ENCODE measurements at regions not wholly inside any gene's neighbourhood (a gene's known extent, or its start where the extent isn't known, plus 50 kb on each side); places are given as distances from the start of the nearest gene placed in this dataset.
"Not testable (repeated sequence)": the region's sequence is repeated elsewhere in the genome, so short reads cannot be mapped to it uniquely, and the experiment has no call there.

GRCh38 chrX:115840729-115841409 lies 279.9 kb downstream of the PLS3 start:
- not testable (repeated sequence) for H3K27me3 ChIP-seq (ENCODE audit: insufficient read depth, poor library complexity, severe bottlenecking); H3K4me3 ChIP-seq (replicated peaks; ENCODE audit: insufficient read depth, low read length); H3K27ac ChIP-seq (replicated peaks); DNase-seq (ENCODE audit: low read depth in 1 of 2, low spot score in 1 of 2)

GRCh38 chrX:115850986-115851385 lies 290.0 kb downstream of the PLS3 start:
- not testable (repeated sequence) for DNase-seq (ENCODE audit: low read depth in 1 of 2, low spot score in 1 of 2); H3K4me3 ChIP-seq (replicated peaks; ENCODE audit: insufficient read depth, low read length); H3K27ac ChIP-seq (replicated peaks); H3K27me3 ChIP-seq (ENCODE audit: insufficient read depth, poor library complexity, severe bottlenecking)

DNA sequence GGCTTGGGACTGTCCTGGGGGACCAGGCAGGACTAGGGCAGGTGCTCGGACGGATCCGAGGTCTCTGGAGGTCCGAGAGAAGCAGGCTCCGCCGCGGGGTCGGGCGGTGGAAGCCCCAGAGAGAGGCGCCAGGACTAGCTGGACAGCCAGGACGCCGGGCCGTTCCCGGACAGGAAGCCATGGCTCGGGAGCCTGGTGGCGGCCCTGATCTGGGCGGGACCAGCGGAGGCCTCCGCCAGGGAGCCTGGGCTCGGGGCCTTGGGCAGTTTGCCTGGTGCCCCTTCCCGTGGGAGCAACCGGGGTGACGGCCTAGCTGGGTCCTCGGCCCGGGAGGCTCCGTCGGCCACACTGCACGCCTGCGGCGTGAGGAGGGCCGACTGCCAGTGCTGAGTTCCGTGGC lies 292.3 kb downstream of the PLS3 start:
- not testable (repeated sequence) for DNase-seq (ENCODE audit: low read depth in 1 of 2, low spot score in 1 of 2); H3K27me3 ChIP-seq (ENCODE audit: insufficient read depth, poor library complexity, severe bottlenecking); H3K4me3 ChIP-seq (replicated peaks; ENCODE audit: insufficient read depth, low read length); H3K27ac ChIP-seq (replicated peaks)

DNA sequence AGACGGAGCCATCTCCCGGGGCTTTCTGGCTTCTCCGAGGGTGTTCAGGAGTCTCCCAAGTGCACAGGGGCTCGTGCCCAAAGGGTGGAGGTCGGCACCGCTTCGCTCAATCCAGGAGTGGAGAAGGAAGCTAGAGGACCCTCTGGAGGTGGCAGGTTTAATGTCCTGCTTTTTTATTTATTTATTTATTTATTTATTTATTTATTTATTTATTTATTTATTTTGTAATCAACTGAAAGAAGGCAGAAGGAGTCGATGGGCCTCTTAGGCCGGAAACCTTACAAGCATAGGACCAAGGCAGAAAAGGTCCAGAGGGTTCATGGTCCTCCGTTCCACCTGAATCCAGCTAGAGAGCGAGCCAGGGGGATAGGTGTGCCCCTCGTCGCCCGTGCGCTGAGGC lies 289.4 kb upstream of the AGTR2 start:
- not testable (repeated sequence) for H3K27ac ChIP-seq (replicated peaks); H3K4me3 ChIP-seq (replicated peaks; ENCODE audit: insufficient read depth, low read length); H3K27me3 ChIP-seq (ENCODE audit: insufficient read depth, poor library complexity, severe bottlenecking); DNase-seq (ENCODE audit: low read depth in 1 of 2, low spot score in 1 of 2)

DNA sequence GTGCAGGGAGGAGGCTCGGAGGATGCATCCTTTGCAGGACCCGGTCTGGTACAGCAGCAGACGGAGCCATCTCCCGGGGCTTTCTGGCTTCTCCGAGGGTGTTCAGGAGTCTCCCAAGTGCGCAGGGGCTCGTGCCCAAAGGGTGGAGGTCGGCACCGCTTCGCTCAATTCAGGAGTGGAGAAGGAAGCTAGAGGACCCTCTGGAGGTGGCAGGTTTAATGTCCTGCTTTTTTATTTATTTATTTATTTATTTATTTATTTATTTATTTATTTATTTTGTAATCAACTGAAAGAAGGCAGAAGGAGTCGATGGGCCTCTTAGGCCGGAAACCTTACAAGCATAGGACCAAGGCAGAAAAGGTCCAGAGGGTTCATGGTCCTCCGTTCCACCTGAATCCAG lies 286.4 kb upstream of the AGTR2 start:
- not testable (repeated sequence) for H3K4me3 ChIP-seq (replicated peaks; ENCODE audit: insufficient read depth, low read length); H3K27ac ChIP-seq (replicated peaks); H3K27me3 ChIP-seq (ENCODE audit: insufficient read depth, poor library complexity, severe bottlenecking); DNase-seq (ENCODE audit: low read depth in 1 of 2, low spot score in 1 of 2)

DNA sequence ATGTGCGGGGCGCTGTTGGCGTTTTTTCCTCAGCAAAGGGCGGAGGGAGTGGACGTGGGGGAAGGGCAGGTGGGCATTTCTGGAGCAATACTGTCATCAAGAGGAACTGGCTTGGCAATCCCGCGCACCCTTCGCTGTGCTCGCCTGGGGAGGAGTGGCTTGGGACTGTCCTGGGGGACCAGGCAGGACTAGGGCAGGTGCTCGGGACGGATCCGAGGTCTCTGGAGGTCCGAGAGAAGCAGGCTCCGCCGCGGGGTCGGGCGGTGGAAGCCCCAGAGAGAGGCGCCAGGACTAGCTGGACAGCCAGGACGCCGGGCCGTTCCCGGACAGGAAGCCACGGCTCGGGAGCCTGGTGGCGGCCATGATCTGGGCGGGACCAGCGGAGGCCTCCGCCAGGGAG lies 282.5 kb upstream of the AGTR2 start:
- H3K27me3 ChIP-seq (ENCODE audit: insufficient read depth, poor library complexity, severe bottlenecking); H3K4me3 ChIP-seq (replicated peaks; ENCODE audit: insufficient read depth, low read length): not testable (repeated sequence)
- H3K27ac ChIP-seq (replicated peaks) = peak overlapping the region; percentile 93
- DNase-seq (ENCODE audit: low read depth in 1 of 2, low spot score in 1 of 2) = peak in 1 of 2 experiments; percentile 79

DNA sequence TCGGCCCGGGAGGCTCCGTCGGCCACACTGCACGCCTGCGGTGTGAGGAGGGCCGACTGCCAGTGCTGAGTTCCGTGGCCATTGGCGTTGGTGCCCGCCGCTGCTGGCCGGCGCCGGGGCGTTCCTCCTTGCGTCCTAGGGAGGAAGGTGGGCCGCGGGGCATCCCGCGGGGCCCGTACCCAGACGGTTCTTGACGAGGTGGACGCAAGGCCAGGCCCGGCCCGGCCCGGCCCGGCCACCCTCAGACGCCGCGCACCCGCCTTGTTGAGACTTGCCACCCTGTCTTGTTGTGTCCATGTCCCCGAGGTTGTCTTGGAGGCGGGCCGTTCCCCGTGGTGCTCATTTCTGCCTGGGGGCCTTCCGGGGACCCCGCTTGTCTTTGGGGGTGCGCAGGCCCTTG lies 282.0 kb upstream of the AGTR2 start:
- not testable (repeated sequence) for H3K27ac ChIP-seq (replicated peaks); H3K27me3 ChIP-seq (ENCODE audit: insufficient read depth, poor library complexity, severe bottlenecking); DNase-seq (ENCODE audit: low read depth in 1 of 2, low spot score in 1 of 2); H3K4me3 ChIP-seq (replicated peaks; ENCODE audit: insufficient read depth, low read length)

GRCh38 chrX:115889121-115889890 lies 281.2 kb upstream of the AGTR2 start:
- no peak for DNase-seq (ENCODE audit: low read depth in 1 of 2, low spot score in 1 of 2)
- Histone ChIP-seq H3K4me3 (replicated peaks; ENCODE audit: insufficient read depth, low read length) (no peak overlapping the region), H3K27me3 (ENCODE audit: insufficient read depth, poor library complexity, severe bottlenecking) (no peaks in the 10 kb centered on the region), H3K27ac (replicated peaks) (no peak overlapping the region)
- TF ChIP-seq, protein P1, sequence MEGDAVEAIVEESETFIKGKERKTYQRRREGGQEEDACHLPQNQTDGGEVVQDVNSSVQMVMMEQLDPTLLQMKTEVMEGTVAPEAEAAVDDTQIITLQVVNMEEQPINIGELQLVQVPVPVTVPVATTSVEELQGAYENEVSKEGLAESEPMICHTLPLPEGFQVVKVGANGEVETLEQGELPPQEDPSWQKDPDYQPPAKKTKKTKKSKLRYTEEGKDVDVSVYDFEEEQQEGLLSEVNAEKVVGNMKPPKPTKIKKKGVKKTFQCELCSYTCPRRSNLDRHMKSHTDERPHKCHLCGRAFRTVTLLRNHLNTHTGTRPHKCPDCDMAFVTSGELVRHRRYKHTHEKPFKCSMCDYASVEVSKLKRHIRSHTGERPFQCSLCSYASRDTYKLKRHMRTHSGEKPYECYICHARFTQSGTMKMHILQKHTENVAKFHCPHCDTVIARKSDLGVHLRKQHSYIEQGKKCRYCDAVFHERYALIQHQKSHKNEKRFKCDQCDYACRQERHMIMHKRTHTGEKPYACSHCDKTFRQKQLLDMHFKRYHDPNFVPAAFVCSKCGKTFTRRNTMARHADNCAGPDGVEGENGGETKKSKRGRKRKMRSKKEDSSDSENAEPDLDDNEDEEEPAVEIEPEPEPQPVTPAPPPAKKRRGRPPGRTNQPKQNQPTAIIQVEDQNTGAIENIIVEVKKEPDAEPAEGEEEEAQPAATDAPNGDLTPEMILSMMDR (IDR thresholded peaks at IDR 0.05; ENCODE audit: insufficient read depth, low read length) = no peak
- TF ChIP-seq GABPA (IDR thresholded peaks at IDR 0.05; ENCODE audit: low read depth) (no peak), SPI1 (IDR thresholded peaks at IDR 0.05; ENCODE audit: borderline replicate concordance, low read depth) (no peak), REST (IDR thresholded peaks at IDR 0.05; ENCODE audit: insufficient replicate concordance, low read depth) (no peak), POLR2AphosphoS5 (IDR thresholded peaks at IDR 0.05; ENCODE audit: low read depth) (no peak)
